Gastroesophageal sphincter (tissue), 4 donors: ENCODE measurements at regions not wholly inside any gene's neighbourhood (a gene's known extent, or its start where the extent isn't known, plus 50 kb on each side); places are given as distances from the start of the nearest gene placed in this dataset.

ENCODE experiments used
- ATAC-seq: fragments of 150-250 bp; one replicate; pipeline ENCODE4 v1.9.1; 2016; ENCODE audit warnings: mild to moderate bottlenecking, moderate library complexity
- H3K27ac ChIP-seq, 4 donors: fragments of 200-600 bp; sonication (generic) in 3 of 4; 1 replicate in 3 of 4; 2 replicates in 1 of 4; pipeline ENCODE4 v1.5.1; 2016 to 2019
- H3K27me3 ChIP-seq: fragments of 200-600 bp; sonication (generic); one replicate; pipeline ENCODE4 v1.5.1; 2019
- H3K36me3 ChIP-seq, 2 donors: fragments of 200-600 bp; sonication (generic); one replicate each; pipeline ENCODE4 v1.5.1; 2019; ENCODE audit warnings: control low read depth in 1 of 2
- H3K4me1 ChIP-seq, 3 donors: fragments of 200-600 bp; sonication (generic); 1 replicate in 2 of 3; 2 replicates in 1 of 3; pipeline ENCODE4 v1.5.1; 2016 to 2019; ENCODE audit warnings: control low read depth in 2 of 3
- H3K4me3 ChIP-seq, 2 donors: fragments of 200-600 bp; sonication (generic); one replicate each; pipeline ENCODE4 v1.5.1; 2019; ENCODE audit warnings: mild to moderate bottlenecking in 1 of 2, moderate library complexity in 1 of 2
- H3K9me3 ChIP-seq, 3 donors: fragments of 200-600 bp; sonication (generic); one replicate each; pipeline ENCODE4 v1.5.1; 2017 to 2019; ENCODE audit warnings: control low read depth in 2 of 3
- EP300 ChIP-seq: sonication (generic); formaldehyde crosslinking; IDR thresholded peaks from one replicate; pipeline ENCODE4 v1.6.1; 2017; ENCODE audit warnings: antibody characterized with exemption, mild to moderate bottlenecking
- POLR2A ChIP-seq, 2 donors: fragments of 450-650 bp; IDR thresholded peaks; one replicate each; pipeline ENCODE4 v1.6.1; 2017; ENCODE audit warnings: antibody characterized with exemption in 2 of 2, mild to moderate bottlenecking in 2 of 2, moderate library complexity in 1 of 2
- POLR2AphosphoS5 ChIP-seq: sonication (generic); formaldehyde crosslinking; IDR thresholded peaks from one replicate; pipeline ENCODE4 v1.6.1; 2017; ENCODE audit warnings: antibody characterized with exemption
- WGBS, 2 donors: methylation state at CpG; one replicate each; pipeline ENCODE4 v1.1.5; 2018; ENCODE audit warnings: low coverage in 1 of 2; 5-methylcytosine and 5-hydroxymethylcytosine counted together
- TF ChIP-seq, protein P1 (sequence below), 4 experiments: fragments of 200-600 bp in 2 of 4; fragments of 450-650 bp in 2 of 4; sonication (generic) in 1 of 4; IDR thresholded peaks; one replicate each; pipeline ENCODE4 v1.5.1; 2017 to 2019; ENCODE audit warnings: antibody characterized with exemption in 4 of 4, mild to moderate bottlenecking in 2 of 4, moderate library complexity in 2 of 4

DNA sequence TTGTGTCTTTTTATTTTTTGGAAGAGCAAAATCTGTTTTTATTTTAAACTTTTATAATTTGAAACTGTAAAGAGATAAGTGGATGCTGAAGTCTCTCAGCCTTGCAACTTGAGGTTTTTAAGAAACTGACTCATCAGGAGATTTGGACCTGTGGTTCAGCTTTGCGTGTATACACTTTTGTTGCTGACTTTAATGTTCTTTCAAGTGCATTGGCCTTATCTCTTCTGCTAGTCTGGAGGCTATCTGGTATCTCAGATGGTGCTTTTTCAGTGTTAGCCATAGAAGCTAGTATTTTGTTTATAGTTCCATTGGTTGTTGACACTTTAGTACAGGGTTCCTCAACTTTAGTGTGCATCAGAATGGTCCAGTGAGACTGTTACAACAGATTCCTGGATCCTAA, 504.0 kb upstream of the SPTLC3 start:
- WGBS, 2 donors, result 89% methylated on average over 1 of the region's 1 CpG; no CpG with 5 or more reads in 1 of the 2 donors
- ATAC-seq, result no peak

DNA sequence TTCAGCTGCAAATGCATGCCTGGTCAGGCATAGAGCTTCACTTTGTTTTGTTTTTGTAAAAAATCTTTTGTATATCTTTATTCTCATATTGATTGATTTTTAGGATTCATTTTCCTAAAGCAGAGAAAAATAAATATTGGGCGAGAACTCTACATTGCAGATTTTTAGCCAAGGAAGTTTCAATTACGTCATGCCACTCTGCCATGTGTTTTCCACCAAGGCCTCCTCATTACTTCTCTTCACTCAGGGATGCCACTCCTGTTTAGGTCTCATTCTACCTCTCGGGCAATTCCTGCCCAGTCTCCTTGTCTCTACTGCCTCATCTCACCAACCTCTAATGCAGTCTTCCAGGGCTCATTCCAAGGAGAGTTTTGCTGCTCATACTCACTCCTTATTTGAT, 497.3 kb upstream of the SPTLC3 start:
- H3K4me1 ChIP-seq, result no peaks in the 10 kb centered on the region
- TF ChIP-seq, protein P1, sequence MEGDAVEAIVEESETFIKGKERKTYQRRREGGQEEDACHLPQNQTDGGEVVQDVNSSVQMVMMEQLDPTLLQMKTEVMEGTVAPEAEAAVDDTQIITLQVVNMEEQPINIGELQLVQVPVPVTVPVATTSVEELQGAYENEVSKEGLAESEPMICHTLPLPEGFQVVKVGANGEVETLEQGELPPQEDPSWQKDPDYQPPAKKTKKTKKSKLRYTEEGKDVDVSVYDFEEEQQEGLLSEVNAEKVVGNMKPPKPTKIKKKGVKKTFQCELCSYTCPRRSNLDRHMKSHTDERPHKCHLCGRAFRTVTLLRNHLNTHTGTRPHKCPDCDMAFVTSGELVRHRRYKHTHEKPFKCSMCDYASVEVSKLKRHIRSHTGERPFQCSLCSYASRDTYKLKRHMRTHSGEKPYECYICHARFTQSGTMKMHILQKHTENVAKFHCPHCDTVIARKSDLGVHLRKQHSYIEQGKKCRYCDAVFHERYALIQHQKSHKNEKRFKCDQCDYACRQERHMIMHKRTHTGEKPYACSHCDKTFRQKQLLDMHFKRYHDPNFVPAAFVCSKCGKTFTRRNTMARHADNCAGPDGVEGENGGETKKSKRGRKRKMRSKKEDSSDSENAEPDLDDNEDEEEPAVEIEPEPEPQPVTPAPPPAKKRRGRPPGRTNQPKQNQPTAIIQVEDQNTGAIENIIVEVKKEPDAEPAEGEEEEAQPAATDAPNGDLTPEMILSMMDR (IDR thresholded peaks at IDR 0.05), result no peak
- no peak for TF ChIP-seq POLR2AphosphoS5
- TF ChIP-seq POLR2A (IDR thresholded peaks at IDR 0.05), result no peak
- no peaks in the 10 kb centered on the region for H3K36me3 ChIP-seq
- WGBS, 2 donors, result 58 to 84% methylated on average over 3 of the region's 3 CpGs
- H3K27ac ChIP-seq, result no peak overlapping the region
- no peaks in the 10 kb centered on the region for H3K27me3 ChIP-seq
- ATAC-seq, result no peak
- no peaks in the 10 kb centered on the region for H3K9me3 ChIP-seq
- H3K4me3 ChIP-seq, result no peak overlapping the region

More for the DNA sequence above, 504.0 kb upstream of the SPTLC3 start:
- no peaks in the 10 kb centered on the region for H3K9me3 ChIP-seq
- H3K4me3 ChIP-seq, result no peak overlapping the region
- H3K36me3 ChIP-seq, result no peaks in the 10 kb centered on the region
- H3K27ac ChIP-seq, result no peak overlapping the region
- no peaks in the 10 kb centered on the region for H3K4me1 ChIP-seq
- TF ChIP-seq POLR2AphosphoS5 (no peak), EP300 (no peak), POLR2A (IDR thresholded peaks at IDR 0.05) (no peak)
- TF ChIP-seq, protein P1 (IDR thresholded peaks at IDR 0.05), result no peak
- H3K27me3 ChIP-seq, result no peaks in the 10 kb centered on the region

DNA sequence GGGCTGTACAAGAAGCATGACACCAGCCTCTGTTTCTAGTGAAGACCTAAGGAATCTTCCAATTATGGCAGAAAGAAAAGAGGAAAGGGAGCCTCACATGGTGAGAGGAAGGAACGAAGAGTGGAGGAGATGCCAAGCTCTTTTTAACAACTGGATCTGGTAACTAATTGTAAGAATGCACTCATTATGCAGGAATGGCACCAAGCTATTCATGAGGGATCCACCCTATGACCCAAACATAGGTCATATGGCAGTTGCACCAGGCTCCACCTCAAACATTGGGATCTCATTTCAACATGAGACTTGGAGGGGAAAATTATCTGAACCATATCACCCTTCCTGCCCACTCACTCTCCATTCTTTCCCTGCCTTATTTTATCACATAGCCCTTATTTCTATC, 496.0 kb upstream of the SPTLC3 start:
- WGBS, 2 donors, result 73% methylated on average over 1 of the region's 1 CpG; no CpG with 5 or more reads in 1 of the 2 donors
- no peak overlapping the region for H3K27ac ChIP-seq
- no peak for TF ChIP-seq POLR2A (IDR thresholded peaks at IDR 0.05)
- TF ChIP-seq EP300, result no peak
- TF ChIP-seq POLR2AphosphoS5, result no peak
- no peaks in the 10 kb centered on the region for H3K4me1 ChIP-seq
- no peaks in the 10 kb centered on the region for H3K9me3 ChIP-seq
- no peaks in the 10 kb centered on the region for H3K27me3 ChIP-seq
- no peak overlapping the region for H3K4me3 ChIP-seq
- H3K36me3 ChIP-seq, result no peaks in the 10 kb centered on the region
- ATAC-seq, result no peak

DNA sequence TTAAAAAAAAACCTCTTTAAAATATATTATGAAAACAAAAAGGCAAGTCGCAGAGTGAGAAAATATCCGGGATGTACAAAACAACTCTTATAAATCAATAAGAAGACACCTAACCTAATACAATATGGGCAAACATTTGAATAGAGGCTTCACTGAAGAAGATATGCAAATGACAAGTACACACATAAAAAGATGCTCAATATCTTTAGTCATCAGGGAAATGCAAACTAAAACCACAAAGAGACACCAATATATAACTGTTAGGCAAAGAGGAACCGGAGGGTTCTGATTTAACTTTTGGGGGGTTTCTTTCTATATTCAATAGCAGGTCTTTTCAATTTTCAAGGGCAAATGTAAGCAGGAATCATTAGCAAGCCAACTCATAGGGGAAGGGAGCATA, 480.7 kb upstream of the SPTLC3 start:
- Histone ChIP-seq H3K4me1 (no peaks in the 10 kb centered on the region), H3K36me3 (no peaks in the 10 kb centered on the region), H3K9me3 (no peaks in the 10 kb centered on the region), H3K27me3 (no peaks in the 10 kb centered on the region), H3K4me3 (no peak overlapping the region), H3K27ac (no peak overlapping the region)
- TF ChIP-seq POLR2A (IDR thresholded peaks at IDR 0.05), result no peak
- no peak for TF ChIP-seq POLR2AphosphoS5
- TF ChIP-seq EP300, result no peak
- TF ChIP-seq, protein P1 (IDR thresholded peaks at IDR 0.05), result no peak
- no peak for ATAC-seq
- WGBS, 2 donors, result 58 to 87% methylated on average over 2 to 3 of the region's 3 CpGs

DNA sequence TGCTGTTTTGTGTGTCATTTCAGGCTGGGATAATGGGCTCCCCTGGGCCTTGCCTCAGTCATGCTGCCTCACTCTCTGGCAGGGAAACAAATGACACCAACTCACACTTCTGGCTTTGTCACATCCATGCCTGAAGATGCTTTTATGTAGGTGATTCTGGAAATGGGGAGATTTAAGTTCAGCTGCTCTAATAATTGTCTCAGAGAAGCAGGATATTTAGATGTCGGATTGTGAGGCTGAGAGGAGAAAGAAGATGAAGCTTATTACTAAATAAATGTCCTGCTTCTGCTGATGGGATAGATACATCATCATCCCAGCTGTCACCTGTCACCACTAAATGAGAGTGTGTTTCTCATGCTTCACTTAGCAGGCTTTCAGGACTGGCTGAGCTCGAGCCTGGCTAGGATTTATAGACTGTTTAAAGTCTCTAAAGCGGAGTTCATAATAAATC, 480.2 kb upstream of the SPTLC3 start:
- ATAC-seq, result no peak
- no peaks in the 10 kb centered on the region for H3K9me3 ChIP-seq
- TF ChIP-seq POLR2AphosphoS5 (no peak), POLR2A (IDR thresholded peaks at IDR 0.05) (no peak), EP300 (no peak)
- TF ChIP-seq, protein P1 (IDR thresholded peaks at IDR 0.05), result no peak
- no peak overlapping the region for H3K27ac ChIP-seq
- no peaks in the 10 kb centered on the region for H3K4me1 ChIP-seq
- H3K27me3 ChIP-seq, result no peaks in the 10 kb centered on the region
- no peak overlapping the region for H3K4me3 ChIP-seq
- 24 to 42% methylated on average over 3 of the region's 3 CpGs for WGBS, 2 donors
- no peaks in the 10 kb centered on the region for H3K36me3 ChIP-seq
